ENCODE measurements at regions not wholly inside any gene's neighbourhood (a gene's known extent, or its start where the extent isn't known, plus 50 kb on each side); places are given as distances from the start of the nearest gene placed in this dataset.

DNA sequence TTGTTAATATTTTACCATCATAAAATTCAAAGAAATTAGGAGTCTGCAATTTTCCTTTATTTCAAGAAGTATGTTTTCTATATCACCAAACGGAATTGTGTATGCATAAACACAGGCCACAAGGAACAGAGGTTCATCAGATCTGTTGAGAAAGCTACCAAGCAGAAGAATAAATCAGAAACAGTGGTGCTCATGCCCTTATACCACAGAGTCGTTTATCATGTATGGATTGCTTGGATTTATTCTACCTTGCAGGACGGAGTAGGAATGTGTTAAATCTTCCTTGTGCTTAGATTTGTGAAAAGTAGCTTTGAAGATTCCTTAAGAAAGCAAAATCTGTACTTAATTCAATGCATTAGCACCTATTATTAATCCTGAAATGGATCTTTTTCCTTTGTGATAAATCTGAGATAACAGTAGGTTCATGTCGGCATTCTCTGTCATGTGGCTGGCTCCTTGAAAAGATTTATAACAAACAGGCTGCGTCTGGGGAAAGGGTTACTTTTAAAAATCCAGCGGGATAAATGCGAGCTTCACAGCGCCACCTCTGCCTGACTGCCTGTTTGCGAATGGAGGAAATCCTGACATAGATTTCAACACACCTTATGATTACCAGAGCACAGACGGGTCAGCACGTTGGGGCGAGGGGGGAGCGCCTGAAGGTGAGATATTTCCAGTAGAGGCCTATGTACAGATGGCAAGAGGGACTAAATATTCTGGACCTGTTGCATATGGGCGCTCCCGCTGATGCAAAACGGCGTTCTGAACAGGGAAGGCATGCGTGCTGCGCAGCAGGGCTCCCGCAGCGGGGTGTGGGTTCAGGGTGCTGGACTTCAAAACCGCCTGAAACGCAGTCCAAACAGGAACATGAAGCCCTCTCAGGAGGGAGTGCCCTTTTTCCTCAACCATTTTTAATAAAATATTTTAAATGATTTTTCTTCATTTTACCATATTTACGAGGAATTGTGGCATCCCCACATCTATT lies 445.5 kb upstream of the SGCG start:
- TF ChIP-seq, protein P1, sequence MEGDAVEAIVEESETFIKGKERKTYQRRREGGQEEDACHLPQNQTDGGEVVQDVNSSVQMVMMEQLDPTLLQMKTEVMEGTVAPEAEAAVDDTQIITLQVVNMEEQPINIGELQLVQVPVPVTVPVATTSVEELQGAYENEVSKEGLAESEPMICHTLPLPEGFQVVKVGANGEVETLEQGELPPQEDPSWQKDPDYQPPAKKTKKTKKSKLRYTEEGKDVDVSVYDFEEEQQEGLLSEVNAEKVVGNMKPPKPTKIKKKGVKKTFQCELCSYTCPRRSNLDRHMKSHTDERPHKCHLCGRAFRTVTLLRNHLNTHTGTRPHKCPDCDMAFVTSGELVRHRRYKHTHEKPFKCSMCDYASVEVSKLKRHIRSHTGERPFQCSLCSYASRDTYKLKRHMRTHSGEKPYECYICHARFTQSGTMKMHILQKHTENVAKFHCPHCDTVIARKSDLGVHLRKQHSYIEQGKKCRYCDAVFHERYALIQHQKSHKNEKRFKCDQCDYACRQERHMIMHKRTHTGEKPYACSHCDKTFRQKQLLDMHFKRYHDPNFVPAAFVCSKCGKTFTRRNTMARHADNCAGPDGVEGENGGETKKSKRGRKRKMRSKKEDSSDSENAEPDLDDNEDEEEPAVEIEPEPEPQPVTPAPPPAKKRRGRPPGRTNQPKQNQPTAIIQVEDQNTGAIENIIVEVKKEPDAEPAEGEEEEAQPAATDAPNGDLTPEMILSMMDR (IDR thresholded peaks at IDR 0.05; ENCODE audit: low read depth, low read length) = peak; percentile 2
- TF ChIP-seq, protein P2, sequence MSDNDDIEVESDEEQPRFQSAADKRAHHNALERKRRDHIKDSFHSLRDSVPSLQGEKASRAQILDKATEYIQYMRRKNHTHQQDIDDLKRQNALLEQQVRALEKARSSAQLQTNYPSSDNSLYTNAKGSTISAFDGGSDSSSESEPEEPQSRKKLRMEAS (IDR thresholded peaks at IDR 0.05; ENCODE audit: low read depth, low read length) = no peak
- TF ChIP-seq POLR2A (IDR thresholded peaks at IDR 0.05; ENCODE audit: extremely low read depth, insufficient read length) = no peak
- no peak for TF ChIP-seq MYC (IDR thresholded peaks at IDR 0.05; ENCODE audit: low read depth, low read length)
